ENCODE measurements at regions not wholly inside any gene's neighbourhood (a gene's known extent, or its start where the extent isn't known, plus 50 kb on each side); places are given as distances from the start of the nearest gene placed in this dataset.
"Not testable (repeated sequence)": the region's sequence is repeated elsewhere in the genome, so short reads cannot be mapped to it uniquely, and the experiment has no call there.

- peaks cover 5% of the 10 kb centered on the region for H3K27me3 Mint-ChIP-seq
- no peaks in the 10 kb centered on the region for H3K36me3 Mint-ChIP-seq (ENCODE audit: low read depth)
- H3K27ac Mint-ChIP-seq: no peak overlapping the region
- H3K4me1 Mint-ChIP-seq (ENCODE audit: low read depth): no peaks in the 10 kb centered on the region
- H3K4me3 Mint-ChIP-seq: no peak overlapping the region
- H3K9me3 Mint-ChIP-seq: no peaks in the 10 kb centered on the region
Measured at GRCh38 chr13:94813920-94814475, 101.7 kb upstream of the SOX21 start.

DNA sequence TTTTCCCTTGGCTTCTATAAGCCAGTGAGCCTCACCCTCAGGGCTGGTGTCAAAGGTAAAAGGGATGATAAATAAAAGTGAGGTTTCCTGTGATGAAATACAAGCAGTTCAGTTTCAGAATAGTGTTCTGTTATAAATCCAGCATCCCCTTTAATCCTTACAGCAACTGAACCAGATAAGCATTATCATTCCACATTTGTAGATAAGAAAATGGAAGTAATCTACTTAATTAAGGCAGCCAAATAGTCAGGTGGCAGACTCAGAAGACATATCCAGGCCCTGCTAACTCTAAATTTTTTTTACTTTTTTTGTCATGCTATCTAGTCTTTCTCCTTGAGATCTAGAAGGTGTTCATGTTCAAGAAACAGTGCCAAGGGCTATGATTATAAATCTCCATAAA lies 99.4 kb upstream of the SOX21 start:
- Mint-ChIP-seq H3K4me3 (no peak overlapping the region), H3K36me3 (ENCODE audit: low read depth) (no peaks in the 10 kb centered on the region), H3K9me3 (no peaks in the 10 kb centered on the region), H3K27me3 (peaks cover 5% of the 10 kb centered on the region), H3K27ac (no peak overlapping the region), H3K4me1 (ENCODE audit: low read depth) (no peaks in the 10 kb centered on the region)

DNA sequence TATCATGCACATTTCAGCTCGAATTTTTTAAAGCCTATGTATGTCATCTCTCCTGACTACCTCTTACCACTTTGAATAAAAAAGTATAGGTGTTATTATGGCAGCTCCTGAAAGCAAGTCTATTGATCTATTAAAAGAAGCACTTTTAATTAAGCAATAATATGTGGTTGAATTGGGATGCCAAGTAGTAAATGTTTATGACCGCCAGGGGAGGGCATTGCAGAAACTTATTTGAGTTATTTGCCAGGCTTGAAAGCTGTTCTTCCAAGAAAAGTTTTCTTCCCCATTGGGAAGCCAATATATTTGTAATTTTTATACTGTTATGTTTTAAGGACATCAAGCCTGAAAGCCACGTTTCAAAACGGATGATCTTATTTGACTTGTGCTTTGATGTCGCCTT lies 88.1 kb upstream of the SOX21 start:
- Mint-ChIP-seq H3K4me1 (ENCODE audit: low read depth) (no peaks in the 10 kb centered on the region), H3K9me3 (no peaks in the 10 kb centered on the region), H3K27me3 (peaks cover 3% of the 10 kb centered on the region), H3K4me3 (no peak overlapping the region), H3K27ac (no peak overlapping the region), H3K36me3 (ENCODE audit: low read depth) (no peaks in the 10 kb centered on the region)

- Mint-ChIP-seq H3K27ac (no peak overlapping the region), H3K36me3 (ENCODE audit: low read depth) (no peaks in the 10 kb centered on the region), H3K27me3 (no peaks in the 10 kb centered on the region), H3K4me1 (ENCODE audit: low read depth) (no peaks in the 10 kb centered on the region), H3K9me3 (no peaks in the 10 kb centered on the region), H3K4me3 (no peak overlapping the region)
Measured at GRCh38 chr13:94799299-94799698, 87.0 kb upstream of the SOX21 start.

- Mint-ChIP-seq H3K4me1 (ENCODE audit: low read depth) (no peaks in the 10 kb centered on the region), H3K36me3 (ENCODE audit: low read depth) (no peaks in the 10 kb centered on the region), H3K27me3 (no peaks in the 10 kb centered on the region), H3K9me3 (no peaks in the 10 kb centered on the region), H3K4me3 (no peak overlapping the region), H3K27ac (no peak overlapping the region)
Measured at GRCh38 chr13:94798738-94799137, 86.4 kb upstream of the SOX21 start.

DNA sequence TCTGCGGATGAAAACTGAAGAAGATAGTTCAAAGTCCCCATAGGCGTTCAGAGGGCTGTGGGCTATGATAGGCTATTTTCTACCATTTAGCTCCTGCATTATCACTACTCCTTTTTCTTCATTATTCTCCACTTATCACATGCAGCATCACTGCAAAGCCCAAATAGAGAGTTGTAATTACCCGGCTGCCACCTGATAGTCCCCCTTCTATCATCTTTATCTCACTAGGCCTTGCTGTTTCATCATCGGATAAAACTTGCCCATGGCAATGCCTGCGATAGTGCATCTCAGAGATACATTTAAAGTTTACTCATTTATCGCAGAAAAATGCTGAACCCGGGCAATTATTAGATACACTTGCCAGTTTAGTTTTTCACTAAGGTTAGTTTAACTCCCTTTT lies 82.9 kb upstream of the SOX21 start:
- no peak overlapping the region for H3K27ac Mint-ChIP-seq
- no peaks in the 10 kb centered on the region for H3K36me3 Mint-ChIP-seq (ENCODE audit: low read depth)
- no peaks in the 10 kb centered on the region for H3K27me3 Mint-ChIP-seq
- H3K4me1 Mint-ChIP-seq (ENCODE audit: low read depth): no peaks in the 10 kb centered on the region
- H3K4me3 Mint-ChIP-seq: no peak overlapping the region
- no peaks in the 10 kb centered on the region for H3K9me3 Mint-ChIP-seq

GRCh38 chr13:94786246-94786645 lies 73.9 kb upstream of the SOX21 start:
- not testable (repeated sequence) for H3K4me1 Mint-ChIP-seq (ENCODE audit: low read depth); H3K27ac Mint-ChIP-seq; H3K4me3 Mint-ChIP-seq; H3K27me3 Mint-ChIP-seq; H3K9me3 Mint-ChIP-seq; H3K36me3 Mint-ChIP-seq (ENCODE audit: low read depth)

DNA sequence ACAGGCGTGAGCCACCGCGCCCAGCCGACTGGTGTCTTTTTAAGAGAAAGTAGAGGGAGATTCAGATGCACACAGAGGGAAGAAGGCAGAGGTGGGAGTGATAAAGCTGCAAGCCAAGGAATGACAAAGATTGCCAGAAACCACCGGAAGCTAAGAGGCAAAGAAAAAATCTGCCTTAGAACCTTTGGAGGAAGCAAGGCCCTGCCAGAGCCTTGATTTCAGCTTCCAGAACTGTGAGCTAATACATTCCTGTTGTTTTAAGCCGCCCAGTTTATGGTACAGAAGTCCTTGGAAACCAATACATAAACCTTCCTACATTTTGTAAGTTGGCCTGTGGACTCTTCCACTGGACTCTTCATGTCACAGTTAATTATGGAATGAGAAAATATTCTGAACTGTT lies 71.7 kb upstream of the SOX21 start:
- H3K27me3 Mint-ChIP-seq: peaks cover 1% of the 10 kb centered on the region
- no peaks in the 10 kb centered on the region for H3K36me3 Mint-ChIP-seq (ENCODE audit: low read depth)
- no peaks in the 10 kb centered on the region for H3K9me3 Mint-ChIP-seq
- no peak overlapping the region for H3K27ac Mint-ChIP-seq
- H3K4me3 Mint-ChIP-seq: no peak overlapping the region
- no peaks in the 10 kb centered on the region for H3K4me1 Mint-ChIP-seq (ENCODE audit: low read depth)

DNA sequence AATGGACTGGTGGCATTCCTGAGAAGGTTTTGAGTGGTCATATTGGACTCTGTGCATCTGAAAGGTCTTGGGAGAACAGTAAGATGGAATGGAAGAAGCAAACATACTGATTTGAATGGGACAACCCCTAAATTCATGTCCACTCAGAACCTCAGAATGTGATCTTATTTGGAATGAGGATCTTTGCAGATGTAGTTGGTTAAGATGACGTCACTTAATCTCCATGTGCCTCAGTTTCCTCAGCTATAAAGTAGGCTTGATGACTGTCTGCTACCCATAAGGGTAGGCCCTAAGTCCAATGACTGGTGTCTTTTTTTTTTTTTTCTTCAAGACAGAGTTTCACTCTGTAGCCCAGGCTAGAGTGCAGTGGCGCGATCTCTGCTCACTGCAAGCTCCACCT lies 71.1 kb upstream of the SOX21 start:
- Mint-ChIP-seq H3K4me3 (no peak overlapping the region), H3K27ac (no peak overlapping the region), H3K4me1 (ENCODE audit: low read depth) (no peaks in the 10 kb centered on the region), H3K9me3 (no peaks in the 10 kb centered on the region), H3K27me3 (peaks cover 5% of the 10 kb centered on the region), H3K36me3 (ENCODE audit: low read depth) (no peaks in the 10 kb centered on the region)

DNA sequence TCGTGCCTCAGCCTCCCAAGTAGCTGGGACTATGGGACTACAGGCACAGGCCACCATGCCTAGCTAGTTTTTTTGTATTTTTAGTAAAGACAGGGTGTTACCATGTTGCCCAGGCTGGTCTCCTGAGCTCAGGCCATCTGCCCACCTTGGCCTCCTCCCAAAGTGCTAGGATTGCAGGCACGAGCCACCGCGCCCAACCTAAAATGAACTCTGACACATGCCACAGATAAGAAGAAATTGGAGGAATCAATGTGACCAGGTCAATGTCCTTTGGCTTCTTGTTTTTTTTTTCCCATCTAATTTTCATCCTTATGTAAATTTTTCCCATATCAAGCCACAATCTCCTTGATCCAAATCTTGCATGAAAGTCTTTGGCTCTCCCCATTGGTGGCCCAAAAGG lies 68.1 kb upstream of the SOX21 start:
- peaks cover 5% of the 10 kb centered on the region for H3K27me3 Mint-ChIP-seq
- no peaks in the 10 kb centered on the region for H3K36me3 Mint-ChIP-seq (ENCODE audit: low read depth)
- no peaks in the 10 kb centered on the region for H3K9me3 Mint-ChIP-seq
- H3K27ac Mint-ChIP-seq: no peak overlapping the region
- H3K4me1 Mint-ChIP-seq (ENCODE audit: low read depth): no peaks in the 10 kb centered on the region
- H3K4me3 Mint-ChIP-seq: no peak overlapping the region

DNA sequence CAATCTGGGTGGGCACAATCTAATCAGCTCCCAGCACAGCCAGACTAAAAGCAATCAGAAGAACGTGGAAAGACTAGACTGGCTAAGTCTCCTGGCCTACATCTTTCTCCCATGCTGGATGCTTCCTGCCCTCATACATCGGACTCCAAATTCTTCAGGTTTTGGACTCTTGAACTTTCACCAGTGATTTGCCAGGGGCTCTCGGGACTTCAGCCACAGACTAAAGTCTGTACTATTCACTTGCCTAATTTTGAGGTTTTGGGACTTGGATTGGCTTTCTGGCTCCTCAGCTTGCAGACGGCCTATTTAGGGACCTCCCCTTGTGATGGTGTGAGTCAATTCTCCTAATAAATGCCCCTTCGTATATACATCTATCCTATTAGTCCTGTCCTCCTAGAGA lies 66.6 kb upstream of the SOX21 start:
- Mint-ChIP-seq H3K4me3 (no peak overlapping the region), H3K27me3 (peaks cover 5% of the 10 kb centered on the region), H3K27ac (no peak overlapping the region), H3K9me3 (no peaks in the 10 kb centered on the region), H3K36me3 (ENCODE audit: low read depth) (no peaks in the 10 kb centered on the region), H3K4me1 (ENCODE audit: low read depth) (no peaks in the 10 kb centered on the region)

GRCh38 chr13:94778585-94778984 lies 66.2 kb upstream of the SOX21 start:
- Mint-ChIP-seq H3K36me3 (ENCODE audit: low read depth) (no peaks in the 10 kb centered on the region), H3K4me1 (ENCODE audit: low read depth) (no peaks in the 10 kb centered on the region)

DNA sequence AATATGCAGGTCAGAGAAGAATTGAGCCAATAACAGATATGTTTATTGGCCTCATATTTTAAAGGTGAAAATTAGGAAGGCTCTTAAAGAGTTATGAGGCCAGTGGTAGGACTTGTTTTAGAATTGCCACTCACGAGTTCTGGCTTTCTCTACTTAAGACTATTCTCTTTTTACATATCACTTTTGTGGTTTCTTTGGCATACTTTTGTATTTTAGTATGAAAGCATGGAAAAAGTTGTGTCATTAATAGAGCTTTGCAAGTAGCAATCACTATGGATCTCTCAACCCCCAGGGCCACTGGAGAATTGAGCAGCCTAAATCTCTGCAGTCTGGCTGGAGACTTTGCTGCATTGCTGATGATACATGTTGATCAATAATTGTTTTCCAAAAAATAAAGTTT lies 64.6 kb upstream of the SOX21 start:
- H3K36me3 Mint-ChIP-seq (ENCODE audit: low read depth): no peaks in the 10 kb centered on the region
- no peaks in the 10 kb centered on the region for H3K9me3 Mint-ChIP-seq
- no peak overlapping the region for H3K4me3 Mint-ChIP-seq
- peaks cover 5% of the 10 kb centered on the region for H3K27me3 Mint-ChIP-seq
- H3K4me1 Mint-ChIP-seq (ENCODE audit: low read depth): no peaks in the 10 kb centered on the region
- H3K27ac Mint-ChIP-seq: no peak overlapping the region

More at GRCh38 chr13:94778585-94778984, 66.2 kb upstream of the SOX21 start:
- no peaks in the 10 kb centered on the region for H3K9me3 Mint-ChIP-seq
- H3K27me3 Mint-ChIP-seq: peaks cover 5% of the 10 kb centered on the region
- no peak overlapping the region for H3K4me3 Mint-ChIP-seq
- no peak overlapping the region for H3K27ac Mint-ChIP-seq

- H3K9me3 Mint-ChIP-seq: no peaks in the 10 kb centered on the region
- H3K36me3 Mint-ChIP-seq (ENCODE audit: low read depth): no peaks in the 10 kb centered on the region
- no peaks in the 10 kb centered on the region for H3K4me1 Mint-ChIP-seq (ENCODE audit: low read depth)
Measured at GRCh38 chr13:94776300-94776699, 64.0 kb upstream of the SOX21 start.

GRCh38 chr13:94765814-94766213 lies 53.5 kb upstream of the SOX21 start:
- H3K9me3 Mint-ChIP-seq: peaks cover 4% of the 10 kb centered on the region
- peaks cover 37% of the 10 kb centered on the region for H3K27me3 Mint-ChIP-seq
- H3K36me3 Mint-ChIP-seq (ENCODE audit: low read depth): no peaks in the 10 kb centered on the region
- no peaks in the 10 kb centered on the region for H3K4me1 Mint-ChIP-seq (ENCODE audit: low read depth)
- H3K27ac Mint-ChIP-seq: no peak overlapping the region
- H3K4me3 Mint-ChIP-seq: no peak overlapping the region

More at GRCh38 chr13:94776300-94776699, 64.0 kb upstream of the SOX21 start:
- H3K4me3 Mint-ChIP-seq: no peak overlapping the region
- H3K27me3 Mint-ChIP-seq: peaks cover 5% of the 10 kb centered on the region
- H3K27ac Mint-ChIP-seq: no peak overlapping the region

DNA sequence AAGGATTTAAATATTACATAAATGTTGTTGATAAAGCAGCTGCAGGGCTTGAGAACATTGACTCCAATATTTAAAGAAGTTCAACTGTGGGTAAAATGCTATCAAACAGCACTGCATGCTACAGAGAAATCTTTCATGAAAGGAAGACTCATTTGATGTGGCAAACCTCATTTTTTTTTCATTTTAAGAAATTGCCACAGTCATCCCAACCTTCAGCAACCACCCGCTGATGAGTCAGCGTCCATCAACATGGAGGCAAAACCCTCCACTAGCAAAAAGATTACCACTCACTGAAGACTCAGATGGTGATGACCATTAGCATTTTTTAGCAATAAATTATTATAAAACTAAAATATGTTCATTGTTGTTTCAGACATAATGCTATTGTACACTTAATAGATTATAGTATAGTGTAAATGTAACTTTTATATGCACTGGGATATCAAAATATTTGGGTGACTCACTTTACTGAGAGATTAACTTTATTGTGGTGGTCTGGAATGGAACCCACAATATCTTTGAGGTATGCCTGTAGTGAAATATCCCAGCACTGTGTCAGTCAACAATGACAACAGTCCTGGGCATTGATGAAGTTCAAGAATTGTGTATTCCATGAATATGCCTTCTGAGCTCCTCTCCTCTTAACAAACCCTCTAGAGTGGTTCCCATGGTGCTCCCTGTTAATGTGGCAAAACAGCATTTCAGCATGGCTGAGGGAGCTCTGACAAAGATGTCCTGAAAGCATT lies 52.4 kb upstream of the SOX21 start:
- Mint-ChIP-seq H3K9me3 (peaks cover 4% of the 10 kb centered on the region), H3K4me3 (no peak overlapping the region), H3K27ac (no peak overlapping the region), H3K36me3 (ENCODE audit: low read depth) (no peaks in the 10 kb centered on the region), H3K4me1 (ENCODE audit: low read depth) (no peaks in the 10 kb centered on the region), H3K27me3 (peaks cover 45% of the 10 kb centered on the region)

Measured in stimulated activated naive CD8-positive, alpha-beta T cell treated with anti-CD3 and anti-CD28 coated beads, Interleukin-15, Interleukin-2, amounts not matched to agents 100 ng/mL and 50 ng/mL, for 24 hours (primary cell).